ENCODE measurements at regions not wholly inside any gene's neighbourhood (a gene's known extent, or its start where the extent isn't known, plus 50 kb on each side); places are given as distances from the start of the nearest gene placed in this dataset.

DNA sequence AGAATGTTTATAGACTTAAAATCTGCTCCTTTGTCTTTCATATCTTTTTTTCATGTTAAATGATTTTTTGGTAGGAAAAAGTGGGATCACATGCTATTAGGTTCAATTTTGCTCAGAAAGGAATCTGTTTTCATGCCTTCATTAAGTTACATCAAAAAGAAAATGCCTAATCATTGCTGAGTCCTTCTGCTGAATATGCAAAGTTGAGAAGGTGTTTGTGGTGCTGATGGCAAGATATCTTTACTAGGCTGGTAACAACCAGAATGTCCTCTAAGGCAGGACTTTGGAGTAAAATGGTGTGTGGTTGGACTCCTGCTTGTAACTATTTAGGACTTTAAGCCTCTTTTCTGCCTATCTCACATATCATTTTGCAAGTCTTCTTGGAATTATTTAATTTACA, 88.3 kb downstream of the TRIB2 start:
- TF ChIP-seq CTCF (IDR thresholded peaks at IDR 0.05; ENCODE audit: control extremely low read depth in 1 of 3, insufficient read depth in 1 of 3, low read depth in 1 of 3, low read length in 3 of 3) (no peak), SUZ12 (IDR thresholded peaks at IDR 0.05; ENCODE audit: low read length) (no peak)

All from H1 (cell line).